NCI-H1417 (cell line): ENCODE measurements at regions not wholly inside any gene's neighbourhood (a gene's known extent, or its start where the extent isn't known, plus 50 kb on each side); places are given as distances from the start of the nearest gene placed in this dataset.
"Not testable (repeated sequence)": the region's sequence is repeated elsewhere in the genome, so short reads cannot be mapped to it uniquely, and the experiment has no call there.

Experiments used
- DNase-seq, 3 experiments: peaks; one replicate each; lab custom pipeline; 2025; lab: John Stamatoyannopoulos, UW

DNA sequence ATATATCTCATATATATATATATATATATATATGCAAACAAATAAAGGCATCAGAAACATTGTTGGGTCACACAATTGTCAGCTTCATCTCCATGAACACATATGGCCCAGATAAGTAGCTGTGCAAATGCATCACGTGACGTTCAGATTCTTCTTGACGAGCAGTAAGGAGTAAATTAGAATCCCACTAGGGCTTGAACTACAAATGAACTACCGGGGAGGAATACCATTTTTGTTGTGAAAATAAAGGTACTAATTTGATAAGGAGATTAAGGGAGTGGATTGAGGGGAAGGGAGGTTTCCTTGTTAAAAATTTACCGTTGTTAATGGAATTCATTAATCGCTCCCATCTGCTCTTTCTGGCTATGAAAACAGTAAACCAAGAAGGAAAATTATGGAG lies 186.5 kb upstream of the COPS8 start:
- no peak for DNase-seq

- peak in 2 of 3 experiments; percentile 24 to 64 for DNase-seq
These were observed 185.6 kb upstream of the COPS8 start for GRCh38 chr2:236899950-236900640.

- DNase-seq: peak in 1 of 3 experiments; percentile 23
These were observed 183.7 kb upstream of the COPS8 start for GRCh38 chr2:236901956-236902355.

GRCh38 chr2:236903978-236904377 lies 181.7 kb upstream of the COPS8 start:
- no peak for DNase-seq

- DNase-seq: no peak
These were observed 181.1 kb upstream of the COPS8 start for GRCh38 chr2:236904389-236905263.

GRCh38 chr2:236905976-236906375 lies 179.7 kb upstream of the COPS8 start:
- DNase-seq: no peak

DNA sequence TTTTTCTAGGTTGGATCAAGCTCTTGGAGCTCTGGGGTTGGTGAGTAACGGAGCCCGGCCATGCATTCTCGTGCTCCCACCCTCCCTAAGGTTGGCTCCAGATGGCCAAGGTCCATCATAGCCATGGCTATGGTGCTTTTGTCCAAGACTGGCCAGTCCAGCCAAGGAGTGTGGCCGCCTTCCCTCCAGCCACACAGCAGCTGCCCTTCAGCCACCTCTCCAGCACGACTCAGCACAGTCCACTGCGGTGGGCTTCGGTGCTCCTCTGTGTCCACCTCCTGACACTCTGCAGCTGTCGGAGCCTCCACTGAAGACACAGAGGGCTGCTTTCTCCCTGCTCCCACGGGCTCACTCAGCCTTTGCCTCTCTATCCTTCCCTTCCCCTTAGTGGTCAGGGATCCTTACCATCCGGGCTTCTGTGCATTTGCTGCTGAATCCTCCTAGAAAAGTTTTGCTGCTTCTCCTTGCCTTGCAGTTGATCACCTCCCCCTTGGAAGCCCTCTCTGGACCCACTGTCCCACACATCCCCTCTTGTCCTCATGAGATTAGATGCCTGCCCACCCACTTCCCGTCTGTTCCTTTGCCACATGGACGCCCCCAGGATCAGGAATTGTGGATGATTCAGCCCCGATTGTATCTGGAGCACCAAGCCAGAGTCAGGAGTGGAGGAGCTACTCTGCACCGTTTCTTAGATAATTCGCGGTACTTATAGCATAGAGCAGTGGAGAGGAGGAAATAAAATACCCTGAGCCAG lies 177.1 kb upstream of the COPS8 start:
- DNase-seq: no peak

GRCh38 chr2:236909193-236909504 lies 176.5 kb upstream of the COPS8 start:
- no peak for DNase-seq

GRCh38 chr2:236909802-236910201 lies 175.9 kb upstream of the COPS8 start:
- DNase-seq: no peak

- DNase-seq: no peak
These were observed 174.8 kb upstream of the COPS8 start for GRCh38 chr2:236910781-236911495.

- DNase-seq: no peak
These were observed 173.2 kb upstream of the COPS8 start for GRCh38 chr2:236912326-236913120.

- no peak for DNase-seq
These were observed 170.5 kb upstream of the COPS8 start for GRCh38 chr2:236915186-236915585.

DNA sequence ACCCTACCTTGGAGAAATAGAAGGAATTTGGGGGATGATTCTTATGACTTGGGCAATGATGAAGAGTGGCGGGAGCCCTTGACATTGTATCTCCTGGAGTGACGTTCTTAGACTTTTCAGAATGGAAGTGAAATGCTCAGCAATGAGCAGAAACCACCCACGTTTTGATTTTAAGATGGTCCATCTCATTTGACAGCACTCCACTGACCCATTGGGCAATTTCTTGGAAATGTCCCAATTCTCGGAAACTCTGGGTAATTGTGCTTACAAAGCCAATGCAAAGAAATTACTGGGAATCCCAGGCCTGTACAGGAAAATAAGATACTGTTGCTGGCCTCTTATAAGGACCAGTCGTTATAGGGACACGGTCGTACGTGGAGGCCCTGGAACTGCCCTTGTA lies 170.0 kb upstream of the COPS8 start:
- no peak for DNase-seq

DNA sequence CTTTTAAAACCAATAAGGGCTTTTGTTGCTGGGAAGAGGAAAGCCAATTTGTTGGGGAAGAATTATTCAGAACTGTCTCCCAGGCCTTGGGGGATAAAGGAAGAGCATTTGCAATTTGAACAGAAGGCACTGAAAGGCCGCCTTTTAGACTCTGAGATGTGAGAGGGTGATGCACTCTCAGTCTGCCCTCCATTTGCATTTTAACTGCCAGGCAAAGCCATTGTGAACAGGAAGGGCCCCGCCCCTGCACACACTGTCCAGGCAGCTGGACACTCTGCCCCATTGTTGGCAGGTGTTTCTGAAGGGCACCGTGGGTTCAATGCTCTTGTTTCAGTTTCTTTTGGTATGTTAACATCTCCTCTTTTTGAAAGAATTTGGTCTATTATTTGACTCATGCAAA lies 169.5 kb upstream of the COPS8 start:
- DNase-seq: peak; percentile 9 to 39 (median 17)

DNA sequence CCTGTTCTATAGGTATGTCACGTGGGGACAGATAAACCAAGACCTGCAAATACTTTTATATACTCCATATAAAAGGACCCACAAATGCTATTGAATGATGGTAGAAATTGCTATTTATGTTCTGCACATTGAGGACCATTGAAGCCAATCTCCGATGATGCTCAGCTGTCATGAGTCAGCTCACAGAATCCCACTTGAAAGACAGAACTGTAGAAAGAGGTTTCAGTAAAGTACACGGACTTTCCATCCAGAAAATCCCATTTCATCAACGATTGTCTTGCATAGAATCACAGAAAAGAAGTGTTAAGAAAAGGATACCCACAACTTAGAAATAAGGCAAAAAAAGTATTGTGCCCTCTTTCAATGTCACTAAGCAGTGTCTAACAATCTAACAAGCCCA lies 169.0 kb upstream of the COPS8 start:
- no peak for DNase-seq

- no peak for DNase-seq
These were observed 168.5 kb upstream of the COPS8 start for GRCh38 chr2:236917164-236917563.

GRCh38 chr2:236918545-236918944 lies 167.1 kb upstream of the COPS8 start:
- DNase-seq: no peak

DNA sequence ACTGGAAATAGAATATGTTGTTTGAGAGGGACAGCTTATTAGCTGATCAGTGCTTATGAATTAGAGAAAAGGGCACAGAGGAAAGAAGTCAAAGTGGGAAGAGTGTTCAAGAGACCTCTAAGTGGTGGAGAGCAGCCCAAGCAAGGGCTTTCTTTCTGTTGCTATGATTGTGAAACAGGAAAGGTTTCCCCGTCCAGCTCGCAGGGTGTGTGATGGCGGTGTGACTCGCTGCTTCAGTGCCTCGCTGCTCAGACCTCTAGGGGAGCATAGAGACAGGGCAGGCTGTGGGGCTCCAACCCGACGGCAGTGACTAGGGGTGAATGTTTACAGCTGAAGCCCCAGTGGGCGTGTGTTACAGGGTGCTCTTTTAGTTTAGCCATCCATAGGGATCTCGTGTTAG lies 166.5 kb upstream of the COPS8 start:
- no peak for DNase-seq

- DNase-seq: not testable (repeated sequence)
These were observed 165.8 kb upstream of the COPS8 start for GRCh38 chr2:236919801-236920379.

- DNase-seq: no peak
These were observed 163.6 kb upstream of the COPS8 start for GRCh38 chr2:236922061-236922460.
